H9 (cell line): ENCODE measurements at regions not wholly inside any gene's neighbourhood (a gene's known extent, or its start where the extent isn't known, plus 50 kb on each side); places are given as distances from the start of the nearest gene placed in this dataset.

Experiments
- DNase-seq: peaks from one replicate; pipeline ENCODE4 v3.0.0-alpha.2; 2017
- H2AFZ ChIP-seq: one replicate; pipeline ENCODE4 v1.6.1; 2013; ENCODE audit warnings: mild to moderate bottlenecking, low read length, control low read depth, moderate library complexity
- H2AK5ac ChIP-seq: 2 replicates; pipeline ENCODE4 v1.6.1; 2013; ENCODE audit warnings: low read length, control low read depth, mixed read lengths; ENCODE audit not compliant: insufficient read length
- H2BK120ac ChIP-seq: one replicate; pipeline ENCODE4 v1.6.1; 2013; ENCODE audit warnings: low read depth, mild to moderate bottlenecking, low read length, control low read depth, inconsistent platforms; ENCODE audit not compliant: poor library complexity, severe bottlenecking
- H2BK12ac ChIP-seq: 2 replicates; pipeline ENCODE4 v1.6.1; 2013; ENCODE audit warnings: low read length, control low read depth, mixed read lengths, low read depth; ENCODE audit not compliant: insufficient read length
- H2BK15ac ChIP-seq: 2 replicates; pipeline ENCODE4 v1.6.1; 2013; ENCODE audit warnings: low read depth, low read length, control low read depth
- H2BK20ac ChIP-seq: one replicate; pipeline ENCODE4 v1.6.1; 2013; ENCODE audit warnings: low read depth, mild to moderate bottlenecking, low read length, control low read depth, inconsistent platforms; ENCODE audit not compliant: poor library complexity, severe bottlenecking
- H2BK5ac ChIP-seq: 2 replicates; pipeline ENCODE4 v1.6.1; 2013; ENCODE audit warnings: low read length, control low read depth, mixed read lengths; ENCODE audit not compliant: insufficient read length
- H3K14ac ChIP-seq: 2 replicates; pipeline ENCODE4 v1.6.1; 2013; ENCODE audit warnings: low read length, control low read depth; ENCODE audit not compliant: insufficient read depth
- H3K18ac ChIP-seq: 2 replicates; pipeline ENCODE4 v1.6.1; 2013; ENCODE audit warnings: low read depth, mild to moderate bottlenecking, mixed read lengths, low read length, control low read depth; ENCODE audit not compliant: insufficient read length
- H3K23ac ChIP-seq: 2 replicates; pipeline ENCODE4 v1.6.1; 2013; ENCODE audit warnings: low read length, control low read depth, mixed read lengths, low read depth; ENCODE audit not compliant: insufficient read length
- H3K23me2 ChIP-seq: 2 replicates; pipeline ENCODE4 v1.6.1; 2013; ENCODE audit warnings: low read depth, mild to moderate bottlenecking, mixed read lengths, low read length, control low read depth; ENCODE audit not compliant: insufficient read length, poor library complexity, severe bottlenecking
- H3K27ac ChIP-seq: 2 replicates; pipeline ENCODE4 v1.5.1; 2013; ENCODE audit warnings: low read length, control low read depth, mixed read lengths, low read depth; ENCODE audit not compliant: insufficient read length
- H3K27me3 ChIP-seq: 2 replicates; pipeline ENCODE4 v1.6.1; 2013; ENCODE audit warnings: low read length, control low read depth, inconsistent platforms; ENCODE audit not compliant: insufficient read depth
- H3K4ac ChIP-seq: 2 replicates; pipeline ENCODE4 v1.6.1; 2013; ENCODE audit warnings: low read depth, mild to moderate bottlenecking, control low read depth, inconsistent platforms, low read length, moderate library complexity
- H3K4me1 ChIP-seq: 2 replicates; pipeline ENCODE4 v1.6.1; 2013; ENCODE audit warnings: low read length, control low read depth, inconsistent platforms; ENCODE audit not compliant: insufficient read depth
- H3K4me2 ChIP-seq: 2 replicates; pipeline ENCODE4 v1.6.1; 2013; ENCODE audit warnings: low read length, control low read depth, mixed read lengths; ENCODE audit not compliant: insufficient read length, insufficient read depth
- H3K56ac ChIP-seq: 2 replicates; pipeline ENCODE4 v1.6.1; 2013; ENCODE audit warnings: low read depth, mild to moderate bottlenecking, mixed read lengths, low read length, control low read depth; ENCODE audit not compliant: insufficient read length
- H3K79me1 ChIP-seq: 2 replicates; pipeline ENCODE4 v1.6.1; 2013; ENCODE audit warnings: low read depth, mild to moderate bottlenecking, moderate library complexity, low read length, control low read depth, inconsistent platforms; ENCODE audit not compliant: insufficient read depth, poor library complexity, severe bottlenecking
- H3K79me2 ChIP-seq: 2 replicates; pipeline ENCODE4 v1.6.1; 2013; ENCODE audit warnings: low read length, control low read depth, inconsistent platforms; ENCODE audit not compliant: insufficient read depth
- H3K9ac ChIP-seq: 2 replicates; pipeline ENCODE4 v1.6.1; 2013; ENCODE audit warnings: low read length, control low read depth, mixed read lengths; ENCODE audit not compliant: insufficient read length; ENCODE audit errors: extremely low read depth
- H3K9me3 ChIP-seq: one replicate; pipeline ENCODE4 v1.6.1; 2013; ENCODE audit warnings: low read depth, low read length, inconsistent platforms; ENCODE audit not compliant: control insufficient read depth
- H3T11ph ChIP-seq: one replicate; pipeline ENCODE4 v1.6.1; 2013; ENCODE audit warnings: mild to moderate bottlenecking, low read length, control low read depth, inconsistent platforms
- H4K20me1 ChIP-seq: one replicate; pipeline ENCODE4 v1.6.1; 2013; ENCODE audit not compliant: control insufficient read depth, insufficient read length, insufficient read depth
- H4K5ac ChIP-seq: 2 replicates; pipeline ENCODE4 v1.6.1; 2013; ENCODE audit warnings: low read depth, mild to moderate bottlenecking, mixed read lengths, low read length, control low read depth; ENCODE audit not compliant: insufficient read length
- H4K8ac ChIP-seq: replicated peaks from 2 replicates; pipeline ENCODE4 v1.6.1; 2013; ENCODE audit warnings: low read length, control low read depth, mixed read lengths, low read depth; ENCODE audit not compliant: insufficient read length
- H4K91ac ChIP-seq: 2 replicates; pipeline ENCODE4 v1.6.1; 2013; ENCODE audit warnings: low read depth, mild to moderate bottlenecking, moderate library complexity, mixed read lengths, low read length, control low read depth; ENCODE audit not compliant: insufficient read length
- H3K27ac Mint-ChIP-seq, 3 experiments: 2 replicates in 2 of 3; 3 replicates in 1 of 3; pipeline ENCODE4 v1.8.0; 2020 to 2021; ENCODE audit warnings: mixed read lengths in 3 of 3, mild to moderate bottlenecking in 1 of 3, moderate library complexity in 1 of 3
- H3K27me3 Mint-ChIP-seq: 2 replicates; pipeline ENCODE4 v1.8.0; 2021; ENCODE audit warnings: low read depth, mild to moderate bottlenecking, moderate library complexity, mixed read lengths
- H3K36me3 Mint-ChIP-seq, 3 experiments: 2 replicates in 2 of 3; 3 replicates in 1 of 3; pipeline ENCODE4 v1.8.0; 2020 to 2021; ENCODE audit warnings: low read depth in 3 of 3, mixed read lengths in 3 of 3; ENCODE audit not compliant: insufficient read depth in 1 of 3
- H3K4me1 Mint-ChIP-seq, 2 experiments: 2 replicates each; pipeline ENCODE4 v1.8.0; 2020; ENCODE audit warnings: mixed read lengths in 2 of 2
- H3K4me3 Mint-ChIP-seq, 2 experiments: 2 replicates in 1 of 2; 3 replicates in 1 of 2; pipeline ENCODE4 v1.8.0; 2020 to 2021; ENCODE audit warnings: mild to moderate bottlenecking in 2 of 2, mixed read lengths in 2 of 2, moderate library complexity in 1 of 2
- H3K9me3 Mint-ChIP-seq, 2 experiments: 2 replicates in 1 of 2; 3 replicates in 1 of 2; pipeline ENCODE4 v1.8.0; 2020; ENCODE audit warnings: mild to moderate bottlenecking in 2 of 2, mixed read lengths in 2 of 2, moderate library complexity in 1 of 2
- WGBS: extraction: QIAGEN DNeasy Blood & Tissue Kit; methylation state at CpG from one replicate; pipeline ENCODE4 v1.1.7; 2013; ENCODE audit warnings: missing lambda C conversion rate, low lambda C conversion rate, mixed read lengths; ENCODE audit not compliant: insufficient read length; ENCODE audit errors: extremely low coverage; 5-methylcytosine and 5-hydroxymethylcytosine counted together
- TF ChIP-seq, protein P1 (sequence below): fragments of 200-600 bp; sonication (generic); conservative IDR thresholded peaks from 3 replicates; pipeline ENCODE4 v1.8.0; 2021; ENCODE audit warnings: antibody characterized with exemption, mild to moderate bottlenecking

DNA sequence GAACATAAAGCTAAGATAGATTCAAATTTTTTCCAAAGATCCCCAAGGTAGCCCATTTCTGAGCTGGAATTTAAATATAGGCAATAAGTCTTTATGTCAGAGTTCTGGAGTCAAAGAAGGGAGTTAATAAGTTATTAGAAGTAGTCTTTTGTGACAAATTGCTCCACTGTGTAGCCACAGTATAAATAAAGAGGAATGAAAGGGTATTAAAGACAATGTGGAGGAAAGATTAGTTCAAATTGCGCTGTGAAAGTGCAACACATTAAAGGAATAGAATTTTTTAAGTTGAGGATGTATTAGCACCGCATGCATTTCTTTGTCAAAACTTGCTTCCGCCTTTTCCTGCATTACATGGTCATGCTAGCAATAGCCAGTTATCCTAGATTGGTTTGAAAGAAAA is 666.6 kb upstream of the CCDC54 start:
- Mint-ChIP-seq H3K9me3 (peaks cover 0 to 2% of the 10 kb centered on the region in 2 experiments; a peak in 1 of 5 replicates), H3K27ac (no peak overlapping the region), H3K36me3 (peaks cover 0 to 2% (median 0%) of the 10 kb centered on the region in 3 experiments; a peak in 2 of 7 replicates), H3K27me3 (no peaks in the 10 kb centered on the region), H3K4me3 (no peak overlapping the region), H3K4me1 (no peaks in the 10 kb centered on the region)
- H3K23ac ChIP-seq, result no peak overlapping the region
- H3K4me1 ChIP-seq, result no peaks in the 10 kb centered on the region
- H2BK12ac ChIP-seq, result no peak overlapping the region
- no peak overlapping the region for H2AFZ ChIP-seq
- no peak overlapping the region for H3K4ac ChIP-seq
- no CpG with 5 or more reads among the region's 3 CpGs for WGBS
- H2BK15ac ChIP-seq, result no peak overlapping the region
- no peak overlapping the region for H4K5ac ChIP-seq
- H3K9me3 ChIP-seq, result no peaks in the 10 kb centered on the region
- no peak overlapping the region for H2BK5ac ChIP-seq
- H3K79me2 ChIP-seq, result no peaks in the 10 kb centered on the region
- no peak overlapping the region for H2BK20ac ChIP-seq
- no peak overlapping the region for H4K8ac ChIP-seq
- no peak overlapping the region for H2AK5ac ChIP-seq
- TF ChIP-seq, protein P1, sequence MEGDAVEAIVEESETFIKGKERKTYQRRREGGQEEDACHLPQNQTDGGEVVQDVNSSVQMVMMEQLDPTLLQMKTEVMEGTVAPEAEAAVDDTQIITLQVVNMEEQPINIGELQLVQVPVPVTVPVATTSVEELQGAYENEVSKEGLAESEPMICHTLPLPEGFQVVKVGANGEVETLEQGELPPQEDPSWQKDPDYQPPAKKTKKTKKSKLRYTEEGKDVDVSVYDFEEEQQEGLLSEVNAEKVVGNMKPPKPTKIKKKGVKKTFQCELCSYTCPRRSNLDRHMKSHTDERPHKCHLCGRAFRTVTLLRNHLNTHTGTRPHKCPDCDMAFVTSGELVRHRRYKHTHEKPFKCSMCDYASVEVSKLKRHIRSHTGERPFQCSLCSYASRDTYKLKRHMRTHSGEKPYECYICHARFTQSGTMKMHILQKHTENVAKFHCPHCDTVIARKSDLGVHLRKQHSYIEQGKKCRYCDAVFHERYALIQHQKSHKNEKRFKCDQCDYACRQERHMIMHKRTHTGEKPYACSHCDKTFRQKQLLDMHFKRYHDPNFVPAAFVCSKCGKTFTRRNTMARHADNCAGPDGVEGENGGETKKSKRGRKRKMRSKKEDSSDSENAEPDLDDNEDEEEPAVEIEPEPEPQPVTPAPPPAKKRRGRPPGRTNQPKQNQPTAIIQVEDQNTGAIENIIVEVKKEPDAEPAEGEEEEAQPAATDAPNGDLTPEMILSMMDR, result no peak
- H3K27me3 ChIP-seq, result no peaks in the 10 kb centered on the region
- H4K91ac ChIP-seq, result no peak overlapping the region
- no peaks in the 10 kb centered on the region for H3K23me2 ChIP-seq
- H4K20me1 ChIP-seq, result no peaks in the 10 kb centered on the region
- no peak overlapping the region for H3K4me2 ChIP-seq
- H2BK120ac ChIP-seq, result no peak overlapping the region
- H3T11ph ChIP-seq, result no peak overlapping the region
- H3K9ac ChIP-seq, result no peak overlapping the region
- no peaks in the 10 kb centered on the region for H3K79me1 ChIP-seq
- H3K56ac ChIP-seq, result no peak overlapping the region
- no peak overlapping the region for H3K27ac ChIP-seq
- no peak overlapping the region for H3K18ac ChIP-seq
- no peak overlapping the region for H3K14ac ChIP-seq
- no peak for DNase-seq
